Gastroesophageal sphincter (tissue), 4 donors: ENCODE measurements at regions not wholly inside any gene's neighbourhood (a gene's known extent, or its start where the extent isn't known, plus 50 kb on each side); places are given as distances from the start of the nearest gene placed in this dataset.

Source experiments
- ATAC-seq: fragments of 150-250 bp; one replicate; pipeline ENCODE4 v1.9.1; 2016; ENCODE audit warnings: mild to moderate bottlenecking, moderate library complexity
- H3K27ac ChIP-seq, 4 donors: fragments of 200-600 bp; sonication (generic) in 3 of 4; 1 replicate in 3 of 4; 2 replicates in 1 of 4; pipeline ENCODE4 v1.5.1; 2016 to 2019
- H3K27me3 ChIP-seq: fragments of 200-600 bp; sonication (generic); one replicate; pipeline ENCODE4 v1.5.1; 2019
- H3K36me3 ChIP-seq, 2 donors: fragments of 200-600 bp; sonication (generic); one replicate each; pipeline ENCODE4 v1.5.1; 2019; ENCODE audit warnings: control low read depth in 1 of 2
- H3K4me1 ChIP-seq, 3 donors: fragments of 200-600 bp; sonication (generic); 1 replicate in 2 of 3; 2 replicates in 1 of 3; pipeline ENCODE4 v1.5.1; 2016 to 2019; ENCODE audit warnings: control low read depth in 2 of 3
- H3K4me3 ChIP-seq, 2 donors: fragments of 200-600 bp; sonication (generic); one replicate each; pipeline ENCODE4 v1.5.1; 2019; ENCODE audit warnings: mild to moderate bottlenecking in 1 of 2, moderate library complexity in 1 of 2
- H3K9me3 ChIP-seq, 3 donors: fragments of 200-600 bp; sonication (generic); one replicate each; pipeline ENCODE4 v1.5.1; 2017 to 2019; ENCODE audit warnings: control low read depth in 2 of 3
- CTCF ChIP-seq, 4 experiments: fragments of 200-600 bp in 2 of 4; fragments of 450-650 bp in 2 of 4; sonication (generic) in 1 of 4; IDR thresholded peaks; one replicate each; pipeline ENCODE4 v1.5.1; 2017 to 2019; ENCODE audit warnings: antibody characterized with exemption in 4 of 4, mild to moderate bottlenecking in 2 of 4, moderate library complexity in 2 of 4
- EP300 ChIP-seq: sonication (generic); formaldehyde crosslinking; IDR thresholded peaks from one replicate; pipeline ENCODE4 v1.6.1; 2017; ENCODE audit warnings: antibody characterized with exemption, mild to moderate bottlenecking
- POLR2A ChIP-seq, 2 donors: fragments of 450-650 bp; IDR thresholded peaks; one replicate each; pipeline ENCODE4 v1.6.1; 2017; ENCODE audit warnings: antibody characterized with exemption in 2 of 2, mild to moderate bottlenecking in 2 of 2, moderate library complexity in 1 of 2
- POLR2AphosphoS5 ChIP-seq: sonication (generic); formaldehyde crosslinking; IDR thresholded peaks from one replicate; pipeline ENCODE4 v1.6.1; 2017; ENCODE audit warnings: antibody characterized with exemption
- WGBS, 2 donors: methylation state at CpG; one replicate each; pipeline ENCODE4 v1.1.5; 2018; ENCODE audit warnings: low coverage in 1 of 2; 5-methylcytosine and 5-hydroxymethylcytosine counted together

GRCh38 chr2:185472574-185472973, 266.0 kb upstream of the FSIP2 start:
- no peak for TF ChIP-seq POLR2AphosphoS5
- no peak for TF ChIP-seq POLR2A (IDR thresholded peaks at IDR 0.05)
- no peak for TF ChIP-seq EP300
- no peak for TF ChIP-seq CTCF (IDR thresholded peaks at IDR 0.05)
- no peaks in the 10 kb centered on the region for H3K27me3 ChIP-seq
- H3K9me3 ChIP-seq, result no peaks in the 10 kb centered on the region
- no peak overlapping the region for H3K27ac ChIP-seq
- no peak for ATAC-seq
- no peak overlapping the region for H3K4me3 ChIP-seq
- H3K4me1 ChIP-seq, result no peaks in the 10 kb centered on the region
- no peaks in the 10 kb centered on the region for H3K36me3 ChIP-seq
- 100% methylated on average over 3 of the region's 5 CpGs; no CpG with 5 or more reads in 1 of the 2 donors for WGBS, 2 donors

GRCh38 chr2:185473838-185474237, 264.8 kb upstream of the FSIP2 start:
- H3K4me1 ChIP-seq, result no peaks in the 10 kb centered on the region
- no peaks in the 10 kb centered on the region for H3K36me3 ChIP-seq
- no peak for ATAC-seq
- TF ChIP-seq POLR2A (IDR thresholded peaks at IDR 0.05) (no peak), CTCF (IDR thresholded peaks at IDR 0.05) (no peak), EP300 (no peak), POLR2AphosphoS5 (no peak)
- no CpG with 5 or more reads among the region's 8 CpGs for WGBS, 2 donors
- H3K4me3 ChIP-seq, result no peak overlapping the region
- H3K27me3 ChIP-seq, result no peaks in the 10 kb centered on the region
- no peaks in the 10 kb centered on the region for H3K9me3 ChIP-seq
- H3K27ac ChIP-seq, result no peak overlapping the region

- H3K4me1 ChIP-seq, result no peaks in the 10 kb centered on the region
- 11 to 55% methylated on average over 1 of the region's 1 CpG for WGBS, 2 donors
- no peak for ATAC-seq
- no peaks in the 10 kb centered on the region for H3K9me3 ChIP-seq
- no peaks in the 10 kb centered on the region for H3K36me3 ChIP-seq
- no peaks in the 10 kb centered on the region for H3K27me3 ChIP-seq
- TF ChIP-seq CTCF (IDR thresholded peaks at IDR 0.05) (no peak), POLR2A (IDR thresholded peaks at IDR 0.05) (no peak), EP300 (no peak), POLR2AphosphoS5 (no peak)
- H3K27ac ChIP-seq, result no peak overlapping the region
- no peak overlapping the region for H3K4me3 ChIP-seq
Measured at GRCh38 chr2:185475914-185476313, 262.7 kb upstream of the FSIP2 start.

GRCh38 chr2:185477452-185477851, 261.2 kb upstream of the FSIP2 start:
- no peaks in the 10 kb centered on the region for H3K4me1 ChIP-seq
- no peaks in the 10 kb centered on the region for H3K36me3 ChIP-seq
- H3K9me3 ChIP-seq, result no peaks in the 10 kb centered on the region
- 50 to 89% methylated on average over 1 to 2 of the region's 2 CpGs for WGBS, 2 donors
- H3K27me3 ChIP-seq, result no peaks in the 10 kb centered on the region
- H3K27ac ChIP-seq, result no peak overlapping the region
- no peak for TF ChIP-seq CTCF (IDR thresholded peaks at IDR 0.05)
- no peak for TF ChIP-seq POLR2AphosphoS5
- no peak for TF ChIP-seq POLR2A (IDR thresholded peaks at IDR 0.05)
- no peak for TF ChIP-seq EP300
- H3K4me3 ChIP-seq, result no peak overlapping the region
- no peak for ATAC-seq

- no peaks in the 10 kb centered on the region for H3K27me3 ChIP-seq
- no peaks in the 10 kb centered on the region for H3K9me3 ChIP-seq
- H3K4me3 ChIP-seq, result no peak overlapping the region
- no peak for ATAC-seq
- no peak overlapping the region for H3K27ac ChIP-seq
- H3K36me3 ChIP-seq, result no peaks in the 10 kb centered on the region
- no peaks in the 10 kb centered on the region for H3K4me1 ChIP-seq
- no peak for TF ChIP-seq CTCF (IDR thresholded peaks at IDR 0.05)
- no peak for TF ChIP-seq POLR2A (IDR thresholded peaks at IDR 0.05)
- TF ChIP-seq EP300, result no peak
- no peak for TF ChIP-seq POLR2AphosphoS5
- WGBS, 2 donors, result 100% methylated on average over 1 of the region's 1 CpG
Measured at GRCh38 chr2:185484602-185485001, 254.0 kb upstream of the FSIP2 start.
